HG03103 (cell line): ENCODE measurements at regions not wholly inside any gene's neighbourhood (a gene's known extent, or its start where the extent isn't known, plus 50 kb on each side); places are given as distances from the start of the nearest gene placed in this dataset.

Source experiments
- ATAC-seq: cut with Tn5 transposase; IDR thresholded peaks from one replicate; pipeline ENCODE4 v1.9.1; 2021; ENCODE audit warnings: low read depth; ENCODE audit not compliant: unreplicated experiment

GRCh38 chr5:173823721-173824567 is 64.2 kb upstream of the CPEB4 start:
- ATAC-seq = no peak

- ATAC-seq = no peak
Observed at GRCh38 chr5:173825215-173825865, 62.8 kb upstream of the CPEB4 start.

- ATAC-seq = no peak
Observed at GRCh38 chr5:173826086-173826427, 62.1 kb upstream of the CPEB4 start.

- ATAC-seq = no peak
Observed at GRCh38 chr5:173826428-173827350, 61.5 kb upstream of the CPEB4 start.

GRCh38 chr5:173828952-173829351 is 59.2 kb upstream of the CPEB4 start:
- no peak for ATAC-seq

GRCh38 chr5:173829826-173830225 is 58.3 kb upstream of the CPEB4 start:
- ATAC-seq = no peak

GRCh38 chr5:173830421-173830820 is 57.7 kb upstream of the CPEB4 start:
- no peak for ATAC-seq

GRCh38 chr5:173831196-173831914 is 56.8 kb upstream of the CPEB4 start:
- no peak for ATAC-seq

- ATAC-seq = peak; percentile 60
Observed at GRCh38 chr5:173832386-173832785, 55.8 kb upstream of the CPEB4 start.

GRCh38 chr5:173833196-173833985 is 54.8 kb upstream of the CPEB4 start:
- no peak for ATAC-seq

GRCh38 chr5:173834071-173834771 is 53.9 kb upstream of the CPEB4 start:
- no peak for ATAC-seq

- no peak for ATAC-seq
Observed at GRCh38 chr5:173835131-173835530, 53.0 kb upstream of the CPEB4 start.

- ATAC-seq = no peak
Observed at GRCh38 chr5:173835661-173836060, 52.5 kb upstream of the CPEB4 start.

GRCh38 chr5:173837654-173838053 is 50.5 kb upstream of the CPEB4 start:
- no peak for ATAC-seq
